CD4-positive, alpha-beta T cell treated with Interleukin-2 at 100 ng/mL for 4 hours (primary cell): ENCODE measurements at regions not wholly inside any gene's neighbourhood (a gene's known extent, or its start where the extent isn't known, plus 50 kb on each side); places are given as distances from the start of the nearest gene placed in this dataset.
"Not testable (repeated sequence)": the region's sequence is repeated elsewhere in the genome, so short reads cannot be mapped to it uniquely, and the experiment has no call there.

Experiments
- DNase-seq: peaks from one replicate; pipeline ENCODE4 v3.0.0-alpha.2; 2020; ENCODE audit warnings: low spot score

GRCh38 chr10:31124852-31125251 is 93.2 kb upstream of the ZNF438 start:
- DNase-seq = no peak

- DNase-seq = no peak
These were observed 94.1 kb upstream of the ZNF438 start for GRCh38 chr10:31125789-31126188.

GRCh38 chr10:31126593-31126992 is 94.9 kb upstream of the ZNF438 start:
- no peak for DNase-seq

- DNase-seq = no peak
These were observed 96.9 kb upstream of the ZNF438 start for GRCh38 chr10:31128536-31128935.

- no peak for DNase-seq
These were observed 97.6 kb upstream of the ZNF438 start for GRCh38 chr10:31129271-31129670.

- no peak for DNase-seq
These were observed 98.3 kb upstream of the ZNF438 start for GRCh38 chr10:31129880-31130405.

GRCh38 chr10:31130406-31130805 is 98.7 kb upstream of the ZNF438 start:
- DNase-seq = no peak

- DNase-seq = no peak
These were observed 99.6 kb upstream of the ZNF438 start for GRCh38 chr10:31131251-31131650.

- DNase-seq = no peak
These were observed 101.1 kb upstream of the ZNF438 start for GRCh38 chr10:31132681-31133244.

- DNase-seq = no peak
These were observed 101.7 kb upstream of the ZNF438 start for GRCh38 chr10:31133251-31133791.

- DNase-seq = peak; percentile 67
These were observed 102.2 kb upstream of the ZNF438 start for GRCh38 chr10:31133792-31134310.

- DNase-seq = no peak
These were observed 102.8 kb upstream of the ZNF438 start for GRCh38 chr10:31134311-31134952.

GRCh38 chr10:31135171-31135570 is 103.5 kb upstream of the ZNF438 start:
- DNase-seq = no peak

GRCh38 chr10:31135791-31136190 is 104.1 kb upstream of the ZNF438 start:
- not testable (repeated sequence) for DNase-seq

- DNase-seq = no peak
These were observed 104.7 kb upstream of the ZNF438 start for GRCh38 chr10:31136386-31136785.

GRCh38 chr10:31136930-31137885 is 105.5 kb upstream of the ZNF438 start:
- no peak for DNase-seq

GRCh38 chr10:31138026-31138553 is 106.4 kb upstream of the ZNF438 start:
- no peak for DNase-seq

GRCh38 chr10:31139497-31139896 is 107.8 kb upstream of the ZNF438 start:
- DNase-seq = no peak

- no peak for DNase-seq
These were observed 109.1 kb upstream of the ZNF438 start for GRCh38 chr10:31140716-31141115.

GRCh38 chr10:31142026-31142425 is 110.4 kb upstream of the ZNF438 start:
- no peak for DNase-seq

- no peak for DNase-seq
These were observed 111.8 kb upstream of the ZNF438 start for GRCh38 chr10:31143331-31143935.

GRCh38 chr10:31145986-31146385 is 114.3 kb upstream of the ZNF438 start:
- no peak for DNase-seq
